Large intestine (tissue), 3 donors: ENCODE measurements at regions not wholly inside any gene's neighbourhood (a gene's known extent, or its start where the extent isn't known, plus 50 kb on each side); places are given as distances from the start of the nearest gene placed in this dataset.
A peak's percentile ranks its signal among the peaks of the same experiment; 100 is the strongest.

Experiments
- DNase-seq, 2 donors: peaks; one replicate each; pipeline versions ENCODE4 v3.0.0 to v3.0.0-alpha.2; 2013
- H3K27ac ChIP-seq: one replicate; pipeline ENCODE4 v1.5.1; 2013; ENCODE audit warnings: low read length
- H3K27me3 ChIP-seq: 2 replicates; pipeline ENCODE4 v1.6.1; 2013; ENCODE audit warnings: low read length; ENCODE audit not compliant: control insufficient read depth, insufficient read depth
- H3K36me3 ChIP-seq: 2 replicates; pipeline ENCODE4 v1.6.1; 2013; ENCODE audit warnings: low read length; ENCODE audit not compliant: control insufficient read depth, insufficient read depth
- H3K4me1 ChIP-seq: one replicate; pipeline ENCODE4 v1.6.1; 2013; ENCODE audit warnings: low read length; ENCODE audit not compliant: control insufficient read depth, insufficient read depth
- H3K4me3 ChIP-seq: one replicate; pipeline ENCODE4 v1.5.1; 2013; ENCODE audit warnings: low read length
- H3K9me3 ChIP-seq: one replicate; pipeline ENCODE4 v1.6.1; 2013; ENCODE audit warnings: mild to moderate bottlenecking, low read depth, low read length, moderate library complexity; ENCODE audit not compliant: control insufficient read depth
- WGBS: methylation state at CpG from one replicate; pipeline ENCODE4 v1.1.5; 2013; ENCODE audit warnings: low lambda C conversion rate; ENCODE audit not compliant: insufficient coverage; 5-methylcytosine and 5-hydroxymethylcytosine counted together

- WGBS, result no CpG with 5 or more reads among the region's 4 CpGs
- no peaks in the 10 kb centered on the region for H3K36me3 ChIP-seq
- H3K4me1 ChIP-seq, result no peaks in the 10 kb centered on the region
- H3K9me3 ChIP-seq, result no peaks in the 10 kb centered on the region
- DNase-seq, result no peak
- H3K27ac ChIP-seq, result no peak overlapping the region
- H3K27me3 ChIP-seq, result peaks cover 7% of the 10 kb centered on the region
- H3K4me3 ChIP-seq, result no peak overlapping the region
Observed at GRCh38 chr1:208433971-208434370, 189.8 kb upstream of the PLXNA2 start.

DNA sequence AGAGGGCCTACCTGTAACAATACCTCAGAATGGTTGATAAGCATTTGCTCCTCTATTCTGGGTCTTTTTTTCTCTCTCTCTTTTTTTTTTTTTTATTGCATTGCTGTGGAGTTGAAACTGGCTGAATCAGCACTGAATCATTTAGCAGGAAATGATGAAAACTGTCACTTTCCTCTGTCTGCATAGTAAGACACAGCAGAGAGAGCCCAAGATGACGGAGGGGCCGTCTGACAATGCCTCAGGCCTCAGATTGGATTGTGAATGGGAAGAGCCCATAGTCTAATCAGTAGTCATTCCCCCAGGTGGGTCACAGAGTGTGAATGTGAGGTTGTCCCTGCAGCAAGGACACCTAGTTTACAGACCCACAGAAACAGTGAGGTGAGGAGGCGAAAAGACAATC, 193.2 kb upstream of the PLXNA2 start:
- no CpG with 5 or more reads among the region's 3 CpGs for WGBS
- DNase-seq, result no peak
- Histone ChIP-seq H3K27me3 (peaks cover 7% of the 10 kb centered on the region), H3K9me3 (no peaks in the 10 kb centered on the region), H3K4me3 (no peak overlapping the region), H3K27ac (no peak overlapping the region), H3K4me1 (no peaks in the 10 kb centered on the region), H3K36me3 (no peaks in the 10 kb centered on the region)

- H3K36me3 ChIP-seq, result no peaks in the 10 kb centered on the region
- no peaks in the 10 kb centered on the region for H3K4me1 ChIP-seq
- H3K9me3 ChIP-seq, result no peaks in the 10 kb centered on the region
- no peak overlapping the region for H3K27ac ChIP-seq
- 43% methylated on average over 1 of the region's 2 CpGs for WGBS
- no peak overlapping the region for H3K4me3 ChIP-seq
- peaks cover 7% of the 10 kb centered on the region for H3K27me3 ChIP-seq
- DNase-seq, result no peak
Observed at GRCh38 chr1:208438112-208438699, 194.0 kb upstream of the PLXNA2 start.

- peaks cover 8% of the 10 kb centered on the region for H3K27me3 ChIP-seq
- H3K27ac ChIP-seq, result no peak overlapping the region
- H3K36me3 ChIP-seq, result no peaks in the 10 kb centered on the region
- H3K4me3 ChIP-seq, result no peak overlapping the region
- no peaks in the 10 kb centered on the region for H3K9me3 ChIP-seq
- DNase-seq, result no peak
- H3K4me1 ChIP-seq, result no peaks in the 10 kb centered on the region
- no CpG with 5 or more reads among the region's 7 CpGs for WGBS
Observed at GRCh38 chr1:208445758-208446203, 201.6 kb upstream of the PLXNA2 start.

GRCh38 chr1:208446271-208446691, 202.1 kb upstream of the PLXNA2 start:
- Histone ChIP-seq H3K4me1 (no peaks in the 10 kb centered on the region), H3K4me3 (no peak overlapping the region), H3K36me3 (no peaks in the 10 kb centered on the region), H3K27me3 (peaks cover 8% of the 10 kb centered on the region), H3K27ac (no peak overlapping the region), H3K9me3 (no peaks in the 10 kb centered on the region)
- WGBS, result 38% methylated on average over 4 of the region's 5 CpGs
- DNase-seq, result peak in 1 of 2 donors; percentile 15

DNA sequence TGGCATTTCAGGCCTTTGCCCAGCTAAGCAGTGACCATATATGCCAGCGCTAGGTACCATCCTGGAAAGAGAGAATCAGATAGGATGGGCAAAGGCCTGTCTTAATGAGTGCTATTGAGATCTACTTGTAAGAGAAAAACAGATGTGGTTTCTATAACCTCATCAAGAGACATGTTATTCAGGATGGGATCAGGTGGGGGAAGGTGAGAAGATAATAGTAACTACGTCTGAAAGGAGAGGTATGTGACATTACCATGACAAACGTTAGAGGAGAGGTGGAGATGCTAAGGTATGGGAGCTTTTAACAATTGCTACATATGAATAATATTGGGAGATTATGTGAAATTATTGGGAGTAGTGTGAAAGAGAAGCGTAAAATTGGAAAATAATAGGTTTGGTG, 204.2 kb upstream of the PLXNA2 start:
- no peak for DNase-seq
- Histone ChIP-seq H3K27me3 (peaks cover 8% of the 10 kb centered on the region), H3K36me3 (no peaks in the 10 kb centered on the region), H3K9me3 (no peaks in the 10 kb centered on the region), H3K27ac (no peak overlapping the region), H3K4me1 (no peaks in the 10 kb centered on the region), H3K4me3 (no peak overlapping the region)
- WGBS, result 91% methylated on average over 3 of the region's 4 CpGs

GRCh38 chr1:208449951-208450350, 205.8 kb upstream of the PLXNA2 start:
- WGBS, result no CpG with 5 or more reads among the region's 7 CpGs
- no peak for DNase-seq
- no peaks in the 10 kb centered on the region for H3K36me3 ChIP-seq
- peaks cover 8% of the 10 kb centered on the region for H3K27me3 ChIP-seq
- no peaks in the 10 kb centered on the region for H3K4me1 ChIP-seq
- H3K27ac ChIP-seq, result no peak overlapping the region
- H3K4me3 ChIP-seq, result no peak overlapping the region
- H3K9me3 ChIP-seq, result no peaks in the 10 kb centered on the region

DNA sequence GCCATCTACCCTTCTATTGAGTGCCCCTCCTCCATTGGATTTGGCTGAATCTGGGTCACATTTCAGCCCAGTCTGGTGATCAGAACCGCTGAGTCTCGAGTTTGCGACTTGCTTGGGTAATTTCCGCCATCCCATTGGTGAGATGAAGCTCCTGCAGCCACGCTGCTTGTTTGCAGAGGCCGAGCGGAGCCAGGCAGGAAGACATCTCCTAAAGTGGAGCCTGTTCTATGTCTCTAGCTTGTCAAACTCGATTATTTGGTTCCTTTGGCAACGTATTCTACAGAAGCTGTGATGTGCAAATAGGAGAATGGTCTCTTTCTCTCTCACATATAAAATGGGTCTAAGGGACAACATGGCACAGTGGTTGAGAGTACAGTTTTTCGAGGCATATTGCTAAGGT, 206.8 kb upstream of the PLXNA2 start:
- Histone ChIP-seq H3K9me3 (no peaks in the 10 kb centered on the region), H3K36me3 (no peaks in the 10 kb centered on the region), H3K27me3 (peaks cover 8% of the 10 kb centered on the region), H3K4me3 (no peak overlapping the region), H3K4me1 (no peaks in the 10 kb centered on the region), H3K27ac (no peak overlapping the region)
- no CpG with 5 or more reads among the region's 10 CpGs for WGBS
- peak in 1 of 2 donors; percentile 12 for DNase-seq

DNA sequence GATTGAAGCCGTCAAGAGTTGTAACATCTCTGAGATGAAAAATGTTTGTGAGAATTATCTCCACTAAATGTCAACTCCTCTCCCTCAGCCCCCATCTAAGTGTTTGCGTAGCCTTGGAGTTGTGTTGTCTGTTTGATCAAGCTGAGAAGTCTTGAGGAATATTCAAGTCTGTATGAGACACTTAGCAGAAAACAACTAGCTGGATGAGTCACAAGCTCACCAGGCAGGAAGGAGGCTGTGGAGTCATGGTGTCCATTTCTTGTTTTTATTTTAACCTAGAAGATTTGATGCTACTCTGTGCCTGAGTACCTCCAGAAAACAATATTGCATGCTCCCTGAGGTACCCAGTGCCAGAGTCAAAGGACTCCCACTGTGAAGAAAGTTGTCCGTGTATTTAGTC, 211.6 kb upstream of the PLXNA2 start:
- Histone ChIP-seq H3K4me1 (no peaks in the 10 kb centered on the region), H3K36me3 (no peaks in the 10 kb centered on the region), H3K9me3 (no peaks in the 10 kb centered on the region), H3K27me3 (no peaks in the 10 kb centered on the region), H3K4me3 (no peak overlapping the region), H3K27ac (no peak overlapping the region)
- no CpG with 5 or more reads among the region's 3 CpGs for WGBS
- no peak for DNase-seq

DNA sequence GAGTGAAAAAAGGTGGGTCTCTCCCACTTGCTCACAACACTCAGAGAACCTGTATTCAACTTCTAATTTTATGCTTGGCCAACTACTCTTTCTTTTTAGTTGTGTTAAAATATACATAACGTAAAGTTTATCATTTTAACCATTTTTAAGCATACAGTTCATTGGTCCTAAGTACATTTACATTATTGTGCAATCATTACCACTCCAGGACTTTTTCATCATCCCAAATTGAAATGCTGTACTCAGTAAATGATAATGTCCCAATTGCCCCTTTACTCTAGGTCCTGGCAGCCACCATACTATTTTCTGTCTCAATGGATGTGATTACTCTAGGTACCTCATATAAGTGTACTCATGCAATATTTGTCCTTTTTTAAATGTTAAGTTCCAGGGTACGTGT, 212.3 kb upstream of the PLXNA2 start:
- no peak overlapping the region for H3K4me3 ChIP-seq
- H3K9me3 ChIP-seq, result no peaks in the 10 kb centered on the region
- no peaks in the 10 kb centered on the region for H3K36me3 ChIP-seq
- H3K4me1 ChIP-seq, result no peaks in the 10 kb centered on the region
- H3K27ac ChIP-seq, result no peak overlapping the region
- 100% methylated on average over 2 of the region's 2 CpGs for WGBS
- DNase-seq, result no peak
- no peaks in the 10 kb centered on the region for H3K27me3 ChIP-seq

DNA sequence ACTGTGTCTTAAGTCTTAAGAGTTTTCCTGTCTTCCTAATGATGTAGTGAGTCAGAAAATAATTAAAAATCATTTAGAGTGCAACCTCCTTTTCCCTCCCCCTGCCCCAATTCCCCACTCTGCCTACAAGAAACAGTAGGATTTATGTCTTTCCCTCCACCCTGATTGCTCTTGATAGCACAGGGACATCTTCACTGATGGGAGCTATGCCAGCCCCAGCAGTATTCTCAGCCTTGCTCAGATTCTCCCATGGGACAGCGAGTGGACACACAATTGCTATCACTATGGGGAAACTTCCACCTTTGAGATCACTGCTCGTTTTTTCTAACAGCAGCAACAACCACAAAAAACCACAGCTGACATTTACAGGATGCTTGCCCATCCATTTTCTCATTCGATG, 216.6 kb upstream of the PLXNA2 start:
- H3K4me1 ChIP-seq, result no peaks in the 10 kb centered on the region
- DNase-seq, result no peak
- no peak overlapping the region for H3K27ac ChIP-seq
- H3K27me3 ChIP-seq, result no peaks in the 10 kb centered on the region
- WGBS, result no CpG with 5 or more reads among the region's 3 CpGs
- no peaks in the 10 kb centered on the region for H3K9me3 ChIP-seq
- no peak overlapping the region for H3K4me3 ChIP-seq
- H3K36me3 ChIP-seq, result no peaks in the 10 kb centered on the region
